Peyer's patch (tissue), 4 donors: ENCODE measurements at regions not wholly inside any gene's neighbourhood (a gene's known extent, or its start where the extent isn't known, plus 50 kb on each side); places are given as distances from the start of the nearest gene placed in this dataset.
"Not testable (repeated sequence)": the region's sequence is repeated elsewhere in the genome, so short reads cannot be mapped to it uniquely, and the experiment has no call there.

Experiments used
- CTCF ChIP-seq, 6 experiments: fragments of 450-650 bp in 4 of 6; fragments of 200-600 bp in 2 of 6; sonication (generic) in 1 of 6; IDR thresholded peaks; one replicate each; pipeline ENCODE4 v1.5.1; 2017 to 2019; ENCODE audit warnings: antibody characterized with exemption in 6 of 6, mild to moderate bottlenecking in 3 of 6, moderate library complexity in 1 of 6
- POLR2A ChIP-seq, 2 donors: fragments of 450-650 bp; IDR thresholded peaks; one replicate each; pipeline ENCODE4 v1.5.1; 2017; ENCODE audit warnings: antibody characterized with exemption in 2 of 2, mild to moderate bottlenecking in 2 of 2, moderate library complexity in 2 of 2

- TF ChIP-seq CTCF, POLR2A (IDR thresholded peaks at IDR 0.05): not testable (repeated sequence)
Observed at GRCh38 chr17:20677469-20677868, 97.9 kb downstream of the CDRT15L2 start.
